Nephron progenitor cell (in vitro differentiated cells): ENCODE measurements at regions not wholly inside any gene's neighbourhood (a gene's known extent, or its start where the extent isn't known, plus 50 kb on each side); places are given as distances from the start of the nearest gene placed in this dataset.
"Not testable (repeated sequence)": the region's sequence is repeated elsewhere in the genome, so short reads cannot be mapped to it uniquely, and the experiment has no call there.

Experiments used
- DNase-seq: peaks from one replicate; pipeline ENCODE4 v3.0.0; 2021
- H3K27ac Mint-ChIP-seq: 2 replicates; pipeline ENCODE4 v1.8.0; 2021; ENCODE audit warnings: mild to moderate bottlenecking, moderate library complexity, mixed read lengths
- H3K27me3 Mint-ChIP-seq: 2 replicates; pipeline ENCODE4 v1.8.0; 2021; ENCODE audit warnings: mild to moderate bottlenecking, low read depth, mixed read lengths; ENCODE audit not compliant: poor library complexity
- H3K36me3 Mint-ChIP-seq: 2 replicates; pipeline ENCODE4 v1.8.0; 2021; ENCODE audit warnings: low read depth, mixed read lengths
- H3K4me1 Mint-ChIP-seq: 2 replicates; pipeline ENCODE4 v1.8.0; 2021; ENCODE audit warnings: mixed read lengths
- H3K4me3 Mint-ChIP-seq: 2 replicates; pipeline ENCODE4 v1.8.0; 2021; ENCODE audit warnings: mild to moderate bottlenecking, moderate library complexity, mixed read lengths
- H3K9me3 Mint-ChIP-seq: 2 replicates; pipeline ENCODE4 v1.8.0; 2021; ENCODE audit warnings: mild to moderate bottlenecking, moderate library complexity, mixed read lengths
- CTCF ChIP-seq: fragments of 200-600 bp; sonication (generic); IDR thresholded peaks from 2 replicates; pipeline ENCODE4 v1.5.0; 2021; ENCODE audit warnings: antibody characterized with exemption

- DNase-seq, H3K4me1 Mint-ChIP-seq, H3K27ac Mint-ChIP-seq, H3K27me3 Mint-ChIP-seq, H3K36me3 Mint-ChIP-seq, H3K4me3 Mint-ChIP-seq: not testable (repeated sequence)
- peaks cover 31% of the 10 kb centered on the region for H3K9me3 Mint-ChIP-seq
Observed at GRCh38 chr15:20337238-20337637, 204.4 kb downstream of the GOLGA6L6 start.

- H3K4me3 Mint-ChIP-seq, H3K27ac Mint-ChIP-seq: not testable (repeated sequence)
Observed at GRCh38 chr15:20334451-20334850, 207.1 kb downstream of the GOLGA6L6 start.

GRCh38 chr15:20325751-20326150 lies 215.8 kb downstream of the GOLGA6L6 start:
- not testable (repeated sequence) for DNase-seq, H3K4me3 Mint-ChIP-seq, H3K4me1 Mint-ChIP-seq, H3K27me3 Mint-ChIP-seq, H3K27ac Mint-ChIP-seq, H3K36me3 Mint-ChIP-seq
- peaks cover 39% of the 10 kb centered on the region for H3K9me3 Mint-ChIP-seq

More at GRCh38 chr15:20334451-20334850, 207.1 kb downstream of the GOLGA6L6 start:
- not testable (repeated sequence) for H3K4me1 Mint-ChIP-seq, H3K36me3 Mint-ChIP-seq, H3K27me3 Mint-ChIP-seq, DNase-seq
- peaks cover 36% of the 10 kb centered on the region for H3K9me3 Mint-ChIP-seq

- H3K9me3 Mint-ChIP-seq, result peaks cover 44% of the 10 kb centered on the region
- DNase-seq, H3K36me3 Mint-ChIP-seq, H3K27me3 Mint-ChIP-seq, H3K4me1 Mint-ChIP-seq, H3K27ac Mint-ChIP-seq, H3K4me3 Mint-ChIP-seq: not testable (repeated sequence)
Observed at GRCh38 chr15:20317132-20317531, 224.5 kb downstream of the GOLGA6L6 start.

- not testable (repeated sequence) for H3K27me3 Mint-ChIP-seq, H3K4me3 Mint-ChIP-seq, H3K36me3 Mint-ChIP-seq, H3K27ac Mint-ChIP-seq, H3K4me1 Mint-ChIP-seq, DNase-seq
- peaks cover 21% of the 10 kb centered on the region for H3K9me3 Mint-ChIP-seq
Observed at GRCh38 chr15:20311014-20311680, 230.5 kb downstream of the GOLGA6L6 start.

GRCh38 chr15:20310603-20311002 lies 231.0 kb downstream of the GOLGA6L6 start:
- no peak overlapping the region for H3K27ac Mint-ChIP-seq
- no peak for DNase-seq
- TF ChIP-seq CTCF, result no peak
- H3K4me1 Mint-ChIP-seq, result no peaks in the 10 kb centered on the region
- no peaks in the 10 kb centered on the region for H3K36me3 Mint-ChIP-seq
- no peaks in the 10 kb centered on the region for H3K27me3 Mint-ChIP-seq
- no peak overlapping the region for H3K4me3 Mint-ChIP-seq
- peaks cover 21% of the 10 kb centered on the region for H3K9me3 Mint-ChIP-seq

- not testable (repeated sequence) for H3K27ac Mint-ChIP-seq, H3K4me1 Mint-ChIP-seq, H3K4me3 Mint-ChIP-seq
Observed at GRCh38 chr15:20309966-20310365, 231.6 kb downstream of the GOLGA6L6 start.

GRCh38 chr15:20309395-20309794 lies 232.2 kb downstream of the GOLGA6L6 start:
- not testable (repeated sequence) for H3K27me3 Mint-ChIP-seq, H3K4me3 Mint-ChIP-seq, H3K27ac Mint-ChIP-seq, H3K36me3 Mint-ChIP-seq, H3K4me1 Mint-ChIP-seq, DNase-seq
- peaks cover 32% of the 10 kb centered on the region for H3K9me3 Mint-ChIP-seq

More at GRCh38 chr15:20309966-20310365, 231.6 kb downstream of the GOLGA6L6 start:
- H3K27me3 Mint-ChIP-seq, DNase-seq, H3K36me3 Mint-ChIP-seq: not testable (repeated sequence)
- H3K9me3 Mint-ChIP-seq, result peaks cover 27% of the 10 kb centered on the region

- DNase-seq, result not testable (repeated sequence)
Observed at GRCh38 chr15:20308027-20308690, 233.4 kb downstream of the GOLGA6L6 start.

GRCh38 chr15:20307137-20307536 lies 234.5 kb downstream of the GOLGA6L6 start:
- not testable (repeated sequence) for H3K27ac Mint-ChIP-seq, H3K27me3 Mint-ChIP-seq, H3K4me3 Mint-ChIP-seq, H3K4me1 Mint-ChIP-seq, H3K36me3 Mint-ChIP-seq, DNase-seq
- H3K9me3 Mint-ChIP-seq, result peaks cover 52% of the 10 kb centered on the region

More at GRCh38 chr15:20308027-20308690, 233.4 kb downstream of the GOLGA6L6 start:
- not testable (repeated sequence) for H3K4me3 Mint-ChIP-seq, H3K36me3 Mint-ChIP-seq, H3K27ac Mint-ChIP-seq, H3K4me1 Mint-ChIP-seq, H3K27me3 Mint-ChIP-seq
- peaks cover 42% of the 10 kb centered on the region for H3K9me3 Mint-ChIP-seq

- H3K4me1 Mint-ChIP-seq, H3K36me3 Mint-ChIP-seq, H3K4me3 Mint-ChIP-seq, H3K27me3 Mint-ChIP-seq, DNase-seq, H3K27ac Mint-ChIP-seq: not testable (repeated sequence)
- peaks cover 57% of the 10 kb centered on the region for H3K9me3 Mint-ChIP-seq
Observed at GRCh38 chr15:20306497-20307106, 235.0 kb downstream of the GOLGA6L6 start.

- not testable (repeated sequence) for DNase-seq, H3K27me3 Mint-ChIP-seq, H3K36me3 Mint-ChIP-seq, H3K4me3 Mint-ChIP-seq, H3K27ac Mint-ChIP-seq, H3K4me1 Mint-ChIP-seq
- H3K9me3 Mint-ChIP-seq, result peaks cover 64% of the 10 kb centered on the region
Observed at GRCh38 chr15:20305912-20306311, 235.7 kb downstream of the GOLGA6L6 start.

GRCh38 chr15:20305015-20305465 lies 236.6 kb downstream of the GOLGA6L6 start:
- not testable (repeated sequence) for H3K27me3 Mint-ChIP-seq, H3K27ac Mint-ChIP-seq, H3K4me3 Mint-ChIP-seq, DNase-seq, H3K36me3 Mint-ChIP-seq, H3K4me1 Mint-ChIP-seq
- peaks cover 73% of the 10 kb centered on the region for H3K9me3 Mint-ChIP-seq
